ENCODE measurements at regions not wholly inside any gene's neighbourhood (a gene's known extent, or its start where the extent isn't known, plus 50 kb on each side); places are given as distances from the start of the nearest gene placed in this dataset.

- DNase-seq (ENCODE audit: low spot score in 2 of 2) = no peak
- H3K9me3 ChIP-seq = no peaks in the 10 kb centered on the region
- H3K36me3 ChIP-seq = no peaks in the 10 kb centered on the region
- H3K4me3 ChIP-seq = no peak overlapping the region
- intact Hi-C loops (cut with DNase I; ENCODE audit: low total_unique reads) = no loop called here
- H3K4me1 ChIP-seq = no peaks in the 10 kb centered on the region
- H3K27me3 ChIP-seq = no peaks in the 10 kb centered on the region
- no peak overlapping the region for H3K27ac ChIP-seq
- TF ChIP-seq POLR2A (IDR thresholded peaks at IDR 0.05) (no peak), POLR2AphosphoS5 (IDR thresholded peaks at IDR 0.05) (no peak), CTCF (IDR thresholded peaks at IDR 0.05) (no peak)
Measured at GRCh38 chr12:70117670-70118069, 125.6 kb upstream of the CNOT2 start.

- intact Hi-C loops (cut with DNase I; ENCODE audit: low total_unique reads) = no loop called here
- Histone ChIP-seq H3K4me1 (no peaks in the 10 kb centered on the region), H3K9me3 (no peaks in the 10 kb centered on the region), H3K27me3 (no peaks in the 10 kb centered on the region), H3K4me3 (no peak overlapping the region), H3K27ac (no peak overlapping the region), H3K36me3 (no peaks in the 10 kb centered on the region)
- no peak for TF ChIP-seq POLR2AphosphoS5 (IDR thresholded peaks at IDR 0.05)
- no peak for TF ChIP-seq POLR2A (IDR thresholded peaks at IDR 0.05)
- TF ChIP-seq CTCF (IDR thresholded peaks at IDR 0.05) = no peak
- no peak for DNase-seq (ENCODE audit: low spot score in 2 of 2)
Measured at GRCh38 chr12:70120970-70121369, 122.3 kb upstream of the CNOT2 start.

GRCh38 chr12:70121562-70121961 is 121.7 kb upstream of the CNOT2 start:
- no peaks in the 10 kb centered on the region for H3K4me1 ChIP-seq
- no peaks in the 10 kb centered on the region for H3K36me3 ChIP-seq
- intact Hi-C loops (cut with DNase I; ENCODE audit: low total_unique reads) = no loop called here
- no peaks in the 10 kb centered on the region for H3K27me3 ChIP-seq
- no peak for DNase-seq (ENCODE audit: low spot score in 2 of 2)
- no peaks in the 10 kb centered on the region for H3K9me3 ChIP-seq
- no peak overlapping the region for H3K4me3 ChIP-seq
- H3K27ac ChIP-seq = no peak overlapping the region
- TF ChIP-seq POLR2AphosphoS5 (IDR thresholded peaks at IDR 0.05) (no peak), POLR2A (IDR thresholded peaks at IDR 0.05) (no peak), CTCF (IDR thresholded peaks at IDR 0.05) (no peak)

- intact Hi-C loops (cut with DNase I; ENCODE audit: low total_unique reads) = no loop called here
Measured at GRCh38 chr12:70122804-70123203, 120.4 kb upstream of the CNOT2 start.

GRCh38 chr12:70149013-70149412 is 94.2 kb upstream of the CNOT2 start:
- DNase-seq (ENCODE audit: low spot score in 2 of 2) = no peak

More at GRCh38 chr12:70122804-70123203, 120.4 kb upstream of the CNOT2 start:
- TF ChIP-seq POLR2AphosphoS5 (IDR thresholded peaks at IDR 0.05) (no peak), CTCF (IDR thresholded peaks at IDR 0.05) (no peak), POLR2A (IDR thresholded peaks at IDR 0.05) (no peak)
- no peaks in the 10 kb centered on the region for H3K9me3 ChIP-seq
- no peak for DNase-seq (ENCODE audit: low spot score in 2 of 2)
- no peak overlapping the region for H3K27ac ChIP-seq
- H3K4me1 ChIP-seq = no peaks in the 10 kb centered on the region
- no peaks in the 10 kb centered on the region for H3K27me3 ChIP-seq
- H3K4me3 ChIP-seq = no peak overlapping the region
- H3K36me3 ChIP-seq = no peaks in the 10 kb centered on the region

More at GRCh38 chr12:70149013-70149412, 94.2 kb upstream of the CNOT2 start:
- Histone ChIP-seq H3K4me1 (no peaks in the 10 kb centered on the region), H3K4me3 (no peak overlapping the region), H3K27me3 (no peaks in the 10 kb centered on the region), H3K27ac (no peak overlapping the region), H3K9me3 (peaks cover 5% of the 10 kb centered on the region in 2 donors), H3K36me3 (no peaks in the 10 kb centered on the region)
- intact Hi-C loops (cut with DNase I; ENCODE audit: low total_unique reads) = no loop called here
- TF ChIP-seq POLR2A (IDR thresholded peaks at IDR 0.05) (no peak), CTCF (IDR thresholded peaks at IDR 0.05) (no peak), POLR2AphosphoS5 (IDR thresholded peaks at IDR 0.05) (no peak)

All from breast epithelium (tissue), 4 donors.